ENCODE measurements at regions not wholly inside any gene's neighbourhood (a gene's known extent, or its start where the extent isn't known, plus 50 kb on each side); places are given as distances from the start of the nearest gene placed in this dataset.

DNA sequence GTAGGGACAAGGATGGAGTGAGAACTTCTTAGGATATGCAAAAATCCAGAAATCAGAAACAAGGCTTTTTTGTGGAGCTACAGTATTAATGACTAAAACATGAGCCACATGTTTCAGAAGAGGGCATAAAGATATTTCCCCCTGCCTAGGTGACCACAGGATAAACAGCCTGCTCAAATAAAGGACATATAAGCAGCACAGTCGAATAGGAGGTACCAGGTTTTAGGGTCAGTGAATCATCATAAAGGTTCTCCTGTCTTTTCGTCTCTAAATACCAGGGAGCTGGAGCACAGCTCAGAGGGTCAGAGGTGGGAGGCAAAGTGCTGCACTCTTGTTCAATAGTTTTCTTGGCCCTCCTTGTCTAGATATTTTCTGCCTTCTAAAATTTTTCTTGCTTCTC is 211.9 kb upstream of the HS3ST1 start:
- H3K27me3 ChIP-seq (ENCODE audit: insufficient read depth, insufficient read length) = no peaks in the 10 kb centered on the region
- no peak overlapping the region for H3K9ac ChIP-seq (ENCODE audit: insufficient read length, low read depth)
- TF ChIP-seq SUZ12 (IDR thresholded peaks at IDR 0.05; ENCODE audit: extremely low read depth, insufficient read depth, insufficient read length) (no peak), YY1 (IDR thresholded peaks at IDR 0.05; ENCODE audit: insufficient read depth, insufficient read length) (no peak), ZNF274 (IDR thresholded peaks at IDR 0.05; ENCODE audit: low read depth, low read length) (no peak)
- H3K9me3 ChIP-seq (ENCODE audit: insufficient read depth, low read length) = peaks cover 14% of the 10 kb centered on the region
- no peak for DNase-seq (ENCODE audit: low read depth, low spot score)
- H3K36me3 ChIP-seq (ENCODE audit: insufficient read depth, insufficient read length, low read length) = no peaks in the 10 kb centered on the region
- H3K4me1 ChIP-seq (ENCODE audit: insufficient read depth, insufficient read length) = no peaks in the 10 kb centered on the region
- H3K4me3 ChIP-seq (ENCODE audit: insufficient read length, low read depth) = no peak overlapping the region

GRCh38 chr4:11636551-11636950 is 207.9 kb upstream of the HS3ST1 start:
- Histone ChIP-seq H3K4me3 (ENCODE audit: insufficient read length, low read depth) (no peak overlapping the region), H3K9ac (ENCODE audit: insufficient read length, low read depth) (no peak overlapping the region), H3K36me3 (ENCODE audit: insufficient read depth, insufficient read length, low read length) (no peaks in the 10 kb centered on the region), H3K27me3 (ENCODE audit: insufficient read depth, insufficient read length) (no peaks in the 10 kb centered on the region), H3K4me1 (ENCODE audit: insufficient read depth, insufficient read length) (no peaks in the 10 kb centered on the region), H3K9me3 (ENCODE audit: insufficient read depth, low read length) (peaks cover 14% of the 10 kb centered on the region)
- TF ChIP-seq YY1 (IDR thresholded peaks at IDR 0.05; ENCODE audit: insufficient read depth, insufficient read length) = no peak
- DNase-seq (ENCODE audit: low read depth, low spot score) = no peak

GRCh38 chr4:11636031-11636430 is 207.3 kb upstream of the HS3ST1 start:
- H3K36me3 ChIP-seq (ENCODE audit: insufficient read depth, insufficient read length, low read length) = no peaks in the 10 kb centered on the region
- no peak overlapping the region for H3K4me3 ChIP-seq (ENCODE audit: insufficient read length, low read depth)
- TF ChIP-seq SUZ12 (IDR thresholded peaks at IDR 0.05; ENCODE audit: extremely low read depth, insufficient read depth, insufficient read length) = no peak
- no peak for TF ChIP-seq ZNF274 (IDR thresholded peaks at IDR 0.05; ENCODE audit: low read depth, low read length)
- TF ChIP-seq YY1 (IDR thresholded peaks at IDR 0.05; ENCODE audit: insufficient read depth, insufficient read length) = no peak
- no peaks in the 10 kb centered on the region for H3K4me1 ChIP-seq (ENCODE audit: insufficient read depth, insufficient read length)
- no peaks in the 10 kb centered on the region for H3K27me3 ChIP-seq (ENCODE audit: insufficient read depth, insufficient read length)
- peaks cover 14% of the 10 kb centered on the region for H3K9me3 ChIP-seq (ENCODE audit: insufficient read depth, low read length)
- DNase-seq (ENCODE audit: low read depth, low spot score) = no peak
- no peak overlapping the region for H3K9ac ChIP-seq (ENCODE audit: insufficient read length, low read depth)

GRCh38 chr4:11635342-11635741 is 206.6 kb upstream of the HS3ST1 start:
- DNase-seq (ENCODE audit: low read depth, low spot score) = no peak
- H3K9ac ChIP-seq (ENCODE audit: insufficient read length, low read depth) = no peak overlapping the region
- no peaks in the 10 kb centered on the region for H3K36me3 ChIP-seq (ENCODE audit: insufficient read depth, insufficient read length, low read length)
- H3K27me3 ChIP-seq (ENCODE audit: insufficient read depth, insufficient read length) = no peaks in the 10 kb centered on the region
- peaks cover 14% of the 10 kb centered on the region for H3K9me3 ChIP-seq (ENCODE audit: insufficient read depth, low read length)
- no peaks in the 10 kb centered on the region for H3K4me1 ChIP-seq (ENCODE audit: insufficient read depth, insufficient read length)
- TF ChIP-seq ZNF274 (IDR thresholded peaks at IDR 0.05; ENCODE audit: low read depth, low read length) (no peak), YY1 (IDR thresholded peaks at IDR 0.05; ENCODE audit: insufficient read depth, insufficient read length) (no peak), SUZ12 (IDR thresholded peaks at IDR 0.05; ENCODE audit: extremely low read depth, insufficient read depth, insufficient read length) (no peak)
- no peak overlapping the region for H3K4me3 ChIP-seq (ENCODE audit: insufficient read length, low read depth)

- no peak for DNase-seq (ENCODE audit: low read depth, low spot score)
- Histone ChIP-seq H3K9me3 (ENCODE audit: insufficient read depth, low read length) (peaks cover 12% of the 10 kb centered on the region), H3K27me3 (ENCODE audit: insufficient read depth, insufficient read length) (no peaks in the 10 kb centered on the region), H3K4me3 (ENCODE audit: insufficient read length, low read depth) (no peak overlapping the region), H3K36me3 (ENCODE audit: insufficient read depth, insufficient read length, low read length) (no peaks in the 10 kb centered on the region), H3K9ac (ENCODE audit: insufficient read length, low read depth) (no peak overlapping the region), H3K4me1 (ENCODE audit: insufficient read depth, insufficient read length) (no peaks in the 10 kb centered on the region)
- TF ChIP-seq ZNF274 (IDR thresholded peaks at IDR 0.05; ENCODE audit: low read depth, low read length) (no peak), YY1 (IDR thresholded peaks at IDR 0.05; ENCODE audit: insufficient read depth, insufficient read length) (no peak), SUZ12 (IDR thresholded peaks at IDR 0.05; ENCODE audit: extremely low read depth, insufficient read depth, insufficient read length) (no peak)
These were observed 205.6 kb upstream of the HS3ST1 start for GRCh38 chr4:11634283-11634682.

DNA sequence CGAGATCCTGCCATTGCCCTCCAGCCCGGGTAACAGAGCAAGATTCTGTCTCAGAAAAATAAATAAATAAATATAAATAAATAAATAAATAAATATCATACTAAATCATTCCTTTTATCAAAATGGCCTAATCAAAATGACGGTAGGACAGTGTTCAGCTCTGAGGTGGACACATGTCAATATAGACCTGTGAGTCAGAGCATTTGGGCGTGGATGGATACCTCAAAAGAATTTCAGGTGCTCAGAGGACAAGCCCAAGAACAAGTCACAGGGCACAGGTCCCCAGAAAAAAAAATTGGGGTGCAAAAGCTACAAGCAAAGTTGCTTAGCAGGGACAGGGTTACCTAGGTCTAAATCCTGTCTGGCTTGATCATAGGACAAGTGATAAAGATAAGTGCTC is 204.7 kb upstream of the HS3ST1 start:
- no peak overlapping the region for H3K4me3 ChIP-seq (ENCODE audit: insufficient read length, low read depth)
- H3K9me3 ChIP-seq (ENCODE audit: insufficient read depth, low read length) = peaks cover 4% of the 10 kb centered on the region
- H3K4me1 ChIP-seq (ENCODE audit: insufficient read depth, insufficient read length) = no peaks in the 10 kb centered on the region
- no peak overlapping the region for H3K9ac ChIP-seq (ENCODE audit: insufficient read length, low read depth)
- DNase-seq (ENCODE audit: low read depth, low spot score) = no peak
- no peaks in the 10 kb centered on the region for H3K36me3 ChIP-seq (ENCODE audit: insufficient read depth, insufficient read length, low read length)
- H3K27me3 ChIP-seq (ENCODE audit: insufficient read depth, insufficient read length) = no peaks in the 10 kb centered on the region
- TF ChIP-seq YY1 (IDR thresholded peaks at IDR 0.05; ENCODE audit: insufficient read depth, insufficient read length) (no peak), SUZ12 (IDR thresholded peaks at IDR 0.05; ENCODE audit: extremely low read depth, insufficient read depth, insufficient read length) (no peak), ZNF274 (IDR thresholded peaks at IDR 0.05; ENCODE audit: low read depth, low read length) (no peak)

DNA sequence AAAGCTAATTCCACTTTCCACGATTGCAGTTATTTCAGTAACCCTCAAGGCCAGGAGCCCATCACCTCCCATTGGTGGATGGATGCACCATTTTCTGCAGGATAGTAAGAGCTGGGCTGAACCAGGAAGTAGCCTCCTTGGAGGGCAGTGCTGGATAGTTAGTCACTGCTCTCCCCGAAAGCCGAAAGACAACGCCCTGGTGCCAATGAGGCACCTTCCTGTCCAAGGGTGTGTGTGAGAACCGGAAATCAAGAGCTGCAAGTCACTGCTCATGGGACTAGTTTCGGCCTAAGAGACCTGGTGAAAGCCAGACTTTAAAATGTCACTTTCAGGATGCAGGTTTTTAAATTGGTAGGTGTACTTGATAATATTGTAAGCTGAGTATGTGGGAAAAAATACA is 203.8 kb upstream of the HS3ST1 start:
- no peaks in the 10 kb centered on the region for H3K4me1 ChIP-seq (ENCODE audit: insufficient read depth, insufficient read length)
- H3K27me3 ChIP-seq (ENCODE audit: insufficient read depth, insufficient read length) = no peaks in the 10 kb centered on the region
- no peak overlapping the region for H3K4me3 ChIP-seq (ENCODE audit: insufficient read length, low read depth)
- H3K9ac ChIP-seq (ENCODE audit: insufficient read length, low read depth) = no peak overlapping the region
- no peak for DNase-seq (ENCODE audit: low read depth, low spot score)
- H3K9me3 ChIP-seq (ENCODE audit: insufficient read depth, low read length) = no peaks in the 10 kb centered on the region
- TF ChIP-seq YY1 (IDR thresholded peaks at IDR 0.05; ENCODE audit: insufficient read depth, insufficient read length) (no peak), ZNF274 (IDR thresholded peaks at IDR 0.05; ENCODE audit: low read depth, low read length) (no peak), SUZ12 (IDR thresholded peaks at IDR 0.05; ENCODE audit: extremely low read depth, insufficient read depth, insufficient read length) (no peak)
- no peaks in the 10 kb centered on the region for H3K36me3 ChIP-seq (ENCODE audit: insufficient read depth, insufficient read length, low read length)

- DNase-seq (ENCODE audit: low read depth, low spot score) = no peak
- Histone ChIP-seq H3K9me3 (ENCODE audit: insufficient read depth, low read length) (no peaks in the 10 kb centered on the region), H3K4me3 (ENCODE audit: insufficient read length, low read depth) (no peak overlapping the region), H3K27me3 (ENCODE audit: insufficient read depth, insufficient read length) (no peaks in the 10 kb centered on the region), H3K36me3 (ENCODE audit: insufficient read depth, insufficient read length, low read length) (no peaks in the 10 kb centered on the region), H3K4me1 (ENCODE audit: insufficient read depth, insufficient read length) (no peaks in the 10 kb centered on the region), H3K9ac (ENCODE audit: insufficient read length, low read depth) (no peak overlapping the region)
- TF ChIP-seq SUZ12 (IDR thresholded peaks at IDR 0.05; ENCODE audit: extremely low read depth, insufficient read depth, insufficient read length) (no peak), ZNF274 (IDR thresholded peaks at IDR 0.05; ENCODE audit: low read depth, low read length) (no peak), YY1 (IDR thresholded peaks at IDR 0.05; ENCODE audit: insufficient read depth, insufficient read length) (no peak)
These were observed 203.3 kb upstream of the HS3ST1 start for GRCh38 chr4:11632025-11632424.

Data from NT2/D1 (cell line).